ENCODE measurements at regions not wholly inside any gene's neighbourhood (a gene's known extent, or its start where the extent isn't known, plus 50 kb on each side); places are given as distances from the start of the nearest gene placed in this dataset.

- FAIRE-seq (no peak), DNase-seq (ENCODE audit: low spot score in 2 of 2) (peak in 1 of 2 donors; percentile 16)
Observed at GRCh38 chr12:63090716-63091115, 60.3 kb downstream of the AVPR1A start.

GRCh38 chr12:63086149-63086915 lies 64.7 kb downstream of the AVPR1A start:
- FAIRE-seq (no peak), DNase-seq (ENCODE audit: low spot score in 2 of 2) (no peak)

GRCh38 chr12:63085120-63085519 lies 65.9 kb downstream of the AVPR1A start:
- DNase-seq (ENCODE audit: low spot score in 2 of 2) (no peak), FAIRE-seq (no peak)

- FAIRE-seq = no peak
Observed at GRCh38 chr12:63084501-63084900, 66.5 kb downstream of the AVPR1A start.

GRCh38 chr12:63083046-63083445 lies 68.0 kb downstream of the AVPR1A start:
- DNase-seq (ENCODE audit: low spot score in 2 of 2) (no peak), FAIRE-seq (no peak)

More at GRCh38 chr12:63084501-63084900, 66.5 kb downstream of the AVPR1A start:
- no peak for DNase-seq (ENCODE audit: low spot score in 2 of 2)

- no peak for FAIRE-seq
- no peak for DNase-seq (ENCODE audit: low spot score in 2 of 2)
Observed at GRCh38 chr12:63079791-63080502, 71.1 kb downstream of the AVPR1A start.

- no peak for FAIRE-seq
- DNase-seq (ENCODE audit: low spot score in 2 of 2) = no peak
Observed at GRCh38 chr12:63078906-63079305, 72.1 kb downstream of the AVPR1A start.

- DNase-seq (ENCODE audit: low spot score in 2 of 2) (no peak), FAIRE-seq (no peak)
Observed at GRCh38 chr12:63075376-63076060, 75.5 kb downstream of the AVPR1A start.

GRCh38 chr12:63070709-63071108 lies 80.3 kb downstream of the AVPR1A start:
- DNase-seq (ENCODE audit: low spot score in 2 of 2) (no peak), FAIRE-seq (no peak)

GRCh38 chr12:63069860-63070617 lies 81.0 kb downstream of the AVPR1A start:
- FAIRE-seq (no peak), DNase-seq (ENCODE audit: low spot score in 2 of 2) (no peak)

- FAIRE-seq (peak; percentile 66), DNase-seq (ENCODE audit: low spot score in 2 of 2) (peak in 1 of 2 donors; percentile 10)
Observed at GRCh38 chr12:63068857-63069442, 82.1 kb downstream of the AVPR1A start.

GRCh38 chr12:63066782-63067181 lies 84.2 kb downstream of the AVPR1A start:
- no peak for FAIRE-seq

GRCh38 chr12:63066136-63066535 lies 84.9 kb downstream of the AVPR1A start:
- DNase-seq (ENCODE audit: low spot score in 2 of 2) (no peak), FAIRE-seq (no peak)

More at GRCh38 chr12:63066782-63067181, 84.2 kb downstream of the AVPR1A start:
- no peak for DNase-seq (ENCODE audit: low spot score in 2 of 2)

GRCh38 chr12:63064080-63064479 lies 86.9 kb downstream of the AVPR1A start:
- no peak for DNase-seq (ENCODE audit: low spot score in 2 of 2)
- FAIRE-seq = no peak

- no peak for FAIRE-seq
- DNase-seq (ENCODE audit: low spot score in 2 of 2) = no peak
Observed at GRCh38 chr12:63056649-63057048, 94.4 kb downstream of the AVPR1A start.

- DNase-seq (ENCODE audit: low spot score in 2 of 2) (no peak), FAIRE-seq (no peak)
Observed at GRCh38 chr12:63052696-63053095, 98.3 kb downstream of the AVPR1A start.

GRCh38 chr12:63047146-63047545 lies 103.9 kb downstream of the AVPR1A start:
- no peak for FAIRE-seq
- no peak for DNase-seq (ENCODE audit: low spot score in 2 of 2)

GRCh38 chr12:63045020-63045860 lies 105.8 kb downstream of the AVPR1A start:
- DNase-seq (ENCODE audit: low spot score in 2 of 2) = no peak
- FAIRE-seq = no peak

GRCh38 chr12:63042646-63043045 lies 107.7 kb upstream of the PPM1H start:
- no peak for FAIRE-seq
- DNase-seq (ENCODE audit: low spot score in 2 of 2) = no peak
